ENCODE measurements at regions not wholly inside any gene's neighbourhood (a gene's known extent, or its start where the extent isn't known, plus 50 kb on each side); places are given as distances from the start of the nearest gene placed in this dataset.
"Not testable (repeated sequence)": the region's sequence is repeated elsewhere in the genome, so short reads cannot be mapped to it uniquely, and the experiment has no call there.

DNA sequence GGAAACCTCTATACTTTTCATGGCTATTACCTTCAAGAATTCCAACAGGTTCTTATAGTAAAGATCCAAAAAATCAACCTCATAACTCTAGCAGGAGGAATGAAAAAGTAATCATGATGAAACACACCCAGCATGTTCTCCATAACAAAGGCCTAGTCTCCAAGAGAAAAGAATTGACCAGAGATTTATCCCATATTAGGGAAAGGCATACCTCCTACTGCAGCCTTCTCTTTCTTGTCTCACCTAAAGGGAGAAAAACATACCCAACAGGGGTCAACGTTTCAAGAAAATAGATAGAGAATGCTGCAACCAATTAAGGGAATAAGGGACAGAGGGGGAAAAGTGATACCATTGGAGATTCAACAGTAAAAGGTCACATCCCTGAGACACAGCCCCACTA is 262.5 kb downstream of the FRK start:
- DNase-seq (ENCODE audit: low spot score), result no peak

DNA sequence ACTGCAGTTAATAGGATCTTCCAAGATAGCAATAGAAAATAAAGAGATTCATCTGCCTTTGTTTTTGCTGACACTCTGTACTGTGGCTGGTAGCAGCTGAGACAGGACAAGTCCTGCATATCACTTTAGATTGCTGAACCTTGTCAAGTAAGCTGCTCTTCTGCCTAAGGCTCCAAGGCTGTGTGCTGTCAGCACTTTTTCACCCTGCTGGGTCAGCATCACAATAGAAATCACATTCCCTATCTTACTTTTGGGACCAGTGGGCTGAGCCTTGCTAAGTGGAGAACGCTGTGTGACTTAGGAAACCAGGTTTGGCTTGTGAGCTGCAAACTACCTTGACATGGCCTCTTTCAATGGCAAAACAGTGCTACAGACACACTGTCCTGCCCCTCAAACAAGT is 263.9 kb downstream of the FRK start:
- no peak for DNase-seq (ENCODE audit: low spot score)

DNA sequence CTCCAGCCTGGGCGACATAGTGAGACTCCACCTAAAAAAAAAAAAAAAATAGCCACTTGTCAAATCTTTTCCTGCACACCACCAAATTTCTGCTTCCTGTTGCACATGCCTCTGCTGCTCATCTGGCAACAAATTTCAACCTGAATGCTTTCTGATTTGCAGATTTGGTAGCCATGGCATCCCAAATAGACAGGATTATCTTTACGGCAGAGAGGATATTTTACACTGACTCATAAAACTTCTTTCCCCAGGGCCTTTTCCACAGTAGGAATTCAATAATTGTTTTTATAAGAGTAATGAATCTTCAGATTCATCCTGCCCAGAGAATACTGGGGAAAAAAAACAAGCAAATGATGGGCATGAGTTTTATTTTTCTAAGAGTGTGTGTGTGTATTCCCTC is 264.6 kb downstream of the FRK start:
- no peak for DNase-seq (ENCODE audit: low spot score)

DNA sequence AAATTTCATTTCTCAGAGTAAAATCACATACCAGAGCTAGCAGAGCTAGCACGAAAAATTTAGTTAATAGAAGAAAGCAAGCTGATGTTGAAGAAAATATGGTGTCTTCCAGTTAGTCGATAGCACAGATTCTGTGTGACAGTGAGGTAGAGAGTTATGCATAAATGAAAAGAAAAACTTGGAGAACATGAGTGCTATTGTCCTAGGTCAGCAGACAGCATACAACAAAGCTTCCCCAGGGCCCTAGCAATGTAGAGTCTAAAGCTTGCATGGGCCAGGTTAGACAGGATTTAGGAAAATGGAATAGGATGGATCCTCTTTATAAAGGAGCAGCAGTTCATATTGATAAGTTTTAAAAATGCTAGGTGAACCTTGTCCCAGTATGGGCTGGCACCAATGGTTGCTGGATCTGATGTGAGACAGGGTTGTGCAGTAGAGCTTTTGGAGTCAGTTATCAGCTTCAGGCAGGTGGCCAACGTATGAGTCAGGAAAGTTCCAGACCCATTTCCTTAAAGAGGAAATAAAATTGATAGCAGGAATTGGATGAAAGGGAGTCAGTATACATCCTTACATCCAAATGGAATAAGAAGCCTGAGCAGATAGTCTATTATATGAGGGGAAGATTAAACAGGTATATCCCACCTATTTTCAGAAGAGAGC is 277.2 kb downstream of the FRK start:
- DNase-seq (ENCODE audit: low spot score), result no peak

DNA sequence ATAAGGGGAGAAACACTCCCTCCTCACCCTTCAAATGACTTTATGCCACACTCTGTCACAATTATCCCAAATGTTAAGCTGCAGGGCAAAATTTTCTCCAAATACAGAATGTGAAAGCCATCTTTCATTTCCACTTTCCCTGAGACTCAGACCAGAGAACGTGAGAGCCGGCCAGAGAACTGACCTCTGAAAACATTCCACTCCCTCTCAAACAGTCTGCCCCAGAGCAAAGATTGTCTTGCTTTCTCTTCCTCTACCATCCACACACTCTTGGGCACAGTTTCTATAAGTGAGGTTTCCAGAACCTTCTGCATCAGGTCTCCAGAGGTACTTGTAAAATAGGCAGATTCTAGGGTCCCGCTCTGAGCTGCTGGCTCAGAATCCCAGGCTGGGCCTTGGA is 278.1 kb downstream of the FRK start:
- DNase-seq (ENCODE audit: low spot score), result no peak

DNA sequence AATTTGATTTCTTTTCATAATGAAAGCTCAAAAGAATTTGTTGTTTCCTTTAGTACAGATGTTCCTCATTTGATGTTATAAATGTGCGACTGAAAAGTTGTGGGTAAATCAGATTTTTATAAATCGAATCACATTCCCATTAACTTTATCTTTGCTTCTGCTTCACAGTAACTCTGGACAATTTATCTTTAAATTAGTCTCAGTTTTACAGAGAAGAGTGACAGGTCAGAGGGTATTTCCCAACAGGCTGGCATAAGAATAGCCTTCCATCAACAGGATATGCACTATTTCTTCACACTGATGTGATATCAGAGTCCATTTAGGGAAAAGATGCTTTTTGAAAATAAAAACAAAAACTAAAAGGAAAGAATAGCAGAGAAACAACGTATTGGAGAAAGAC is 286.9 kb downstream of the FRK start:
- DNase-seq (ENCODE audit: low spot score), result no peak

DNA sequence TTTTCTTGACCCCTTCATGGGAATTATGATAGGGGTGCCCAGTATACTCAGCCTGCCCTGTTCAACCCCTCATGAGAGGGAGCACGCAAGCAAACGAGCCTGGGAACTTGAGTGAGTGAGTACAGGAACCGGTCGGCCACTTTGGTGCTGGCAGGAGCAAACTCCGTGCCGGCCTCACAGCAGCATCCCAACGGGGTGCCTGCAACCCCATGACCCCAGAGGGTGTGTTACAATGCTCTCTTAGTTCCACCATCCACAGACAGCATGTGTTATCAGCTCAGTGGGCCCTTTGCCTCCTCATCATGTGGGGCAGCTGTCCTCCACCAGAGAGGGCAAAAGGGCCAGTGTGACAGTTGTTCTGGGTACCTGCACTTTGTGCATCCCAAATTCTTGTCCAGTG is 289.8 kb downstream of the FRK start:
- DNase-seq (ENCODE audit: low spot score), result no peak

DNA sequence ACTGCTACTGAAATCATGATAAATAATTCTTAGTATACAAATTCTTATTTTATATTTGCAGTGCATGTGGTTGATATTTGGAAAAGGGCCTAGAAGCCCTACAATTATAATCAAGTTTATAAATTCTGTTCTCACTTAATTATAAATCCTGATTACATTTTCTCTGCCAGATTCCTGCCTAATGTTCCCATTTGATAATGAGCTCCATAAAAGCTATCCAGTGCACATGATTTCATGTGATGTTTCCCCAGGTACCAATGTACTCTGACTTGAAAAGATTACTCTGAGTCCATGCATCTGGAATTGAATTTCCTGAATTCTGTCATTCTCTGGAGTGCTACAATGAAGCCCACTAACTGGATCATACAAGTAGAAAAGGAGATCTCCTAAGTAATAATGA is 292.2 kb downstream of the FRK start:
- DNase-seq (ENCODE audit: low spot score), result no peak

DNA sequence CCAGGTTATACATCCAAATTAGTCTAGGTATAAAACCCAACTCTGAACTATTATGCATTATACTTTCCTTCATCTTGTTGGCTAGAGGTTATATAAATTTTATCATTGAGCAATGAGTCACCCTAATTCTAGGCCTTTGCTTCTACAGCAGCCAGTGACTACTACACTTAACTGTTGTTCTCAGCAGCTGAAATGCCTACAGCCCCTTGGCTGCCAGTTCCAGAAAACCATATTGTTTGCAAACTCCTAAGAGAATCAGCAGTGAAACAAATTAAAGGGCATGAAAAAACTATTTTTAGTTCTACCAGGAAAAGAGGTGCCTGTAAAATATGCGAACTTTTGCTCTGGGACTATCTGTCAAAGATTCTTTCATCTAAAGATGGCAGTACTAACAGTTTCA is 292.8 kb downstream of the FRK start:
- DNase-seq (ENCODE audit: low spot score), result no peak

DNA sequence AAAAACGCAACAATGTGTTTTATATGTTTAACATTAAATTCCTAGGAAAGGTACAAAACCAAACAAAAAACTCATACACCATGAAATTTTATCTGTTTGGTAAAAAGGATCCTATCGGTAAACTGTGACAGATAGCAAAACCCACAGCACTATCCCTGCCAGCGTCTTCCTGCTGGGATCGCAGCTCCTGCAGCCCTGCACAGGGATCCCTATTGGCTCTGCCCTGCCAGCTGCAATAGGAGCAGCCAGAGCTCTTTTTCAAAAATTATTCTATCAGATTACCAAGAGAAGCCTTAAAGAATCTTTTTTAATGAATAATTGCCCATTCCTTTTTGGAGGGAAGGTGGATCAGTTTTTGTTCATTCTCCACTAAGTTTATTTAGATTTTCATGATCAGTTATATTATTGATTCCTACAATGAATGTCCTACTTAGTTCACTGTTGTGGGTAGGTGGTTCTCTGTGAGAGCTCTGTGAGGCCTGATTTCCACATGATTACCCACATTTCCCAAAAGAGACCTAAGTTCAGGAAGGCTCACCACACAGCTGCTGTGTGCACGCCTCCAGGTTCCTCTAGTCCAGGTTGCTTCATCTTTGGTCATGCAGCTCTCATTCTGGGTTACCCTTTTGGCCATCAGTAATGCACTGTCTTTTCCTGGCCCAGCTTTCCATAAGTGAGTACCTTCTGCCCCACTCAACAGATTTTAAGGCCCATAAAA is 293.8 kb downstream of the FRK start:
- DNase-seq (ENCODE audit: low spot score), result no peak

DNA sequence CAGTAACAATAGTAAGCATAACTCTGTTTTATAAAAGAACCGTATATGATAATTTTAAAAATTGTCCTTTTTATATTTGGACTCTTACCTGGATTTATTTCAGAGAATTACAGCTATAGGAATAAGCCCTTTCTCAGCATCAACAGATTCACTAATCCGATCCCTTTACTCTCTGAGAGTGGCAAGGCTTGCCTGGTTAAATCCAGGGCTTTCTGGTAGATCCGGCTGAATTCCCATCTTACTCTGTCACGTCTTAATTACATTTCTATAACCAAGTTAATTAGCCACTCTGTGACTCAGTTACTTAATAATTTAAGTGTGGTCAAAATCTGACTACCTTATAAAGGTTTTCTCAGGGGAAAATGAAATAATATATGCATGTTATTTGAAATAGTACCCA is 294.7 kb downstream of the FRK start:
- no peak for DNase-seq (ENCODE audit: low spot score)

DNA sequence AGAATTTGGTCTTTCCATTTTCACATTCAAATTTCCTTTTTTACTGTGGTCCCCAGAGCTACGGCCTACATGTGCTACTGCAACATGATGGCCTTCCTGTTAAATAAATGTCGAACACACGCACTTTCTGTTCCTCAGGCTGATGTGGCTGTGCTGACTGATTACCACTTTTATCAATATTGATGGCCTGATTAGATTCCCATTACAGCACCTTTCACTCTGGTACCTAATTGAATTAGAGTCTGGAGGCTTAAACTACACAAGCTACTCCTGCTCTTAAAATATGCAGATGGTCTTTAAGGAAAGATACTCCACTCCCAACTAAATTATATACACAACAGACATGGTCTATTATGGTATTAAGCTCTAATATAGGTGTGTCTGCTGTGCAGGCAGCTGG is 301.6 kb downstream of the FRK start:
- DNase-seq (ENCODE audit: low spot score), result no peak

DNA sequence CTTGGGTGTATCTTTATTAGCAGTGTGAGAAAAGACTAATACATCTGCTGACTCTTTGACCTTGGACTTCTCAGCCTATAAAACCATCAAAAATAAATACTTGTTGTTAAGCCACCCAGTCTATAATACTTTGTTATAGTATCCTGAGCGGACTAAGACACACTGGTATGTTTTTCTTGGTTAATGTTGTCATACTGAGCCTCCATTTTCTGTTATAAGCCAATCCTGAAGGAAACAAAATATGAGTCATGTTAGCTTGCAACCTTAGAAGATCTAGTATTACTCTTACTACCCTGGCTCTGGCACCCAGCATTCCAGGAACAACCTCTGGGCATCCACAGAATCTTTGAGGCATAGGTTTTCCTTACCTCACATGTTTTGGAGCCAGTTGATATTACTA is 307.2 kb downstream of the FRK start:
- DNase-seq (ENCODE audit: low spot score), result no peak

DNA sequence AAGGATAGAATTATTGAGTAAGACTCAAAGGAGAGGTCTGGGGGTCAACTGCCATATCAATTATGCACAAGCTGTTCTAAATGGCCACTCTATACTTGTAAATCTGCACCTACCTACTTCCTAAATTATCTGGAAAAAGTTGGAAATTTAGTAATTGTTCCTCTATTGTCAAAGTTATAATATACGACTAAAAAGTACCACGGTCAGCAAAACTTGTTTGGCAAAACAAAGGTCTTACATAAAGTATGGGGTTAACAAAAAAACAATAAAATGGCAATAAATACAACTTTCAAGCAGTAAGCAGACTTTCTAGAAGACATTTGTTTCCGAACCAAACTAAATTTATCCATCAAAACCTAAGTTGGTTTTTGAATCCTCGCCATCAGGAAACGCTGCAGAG is 309.7 kb downstream of the FRK start:
- no peak for DNase-seq (ENCODE audit: low spot score)

DNA sequence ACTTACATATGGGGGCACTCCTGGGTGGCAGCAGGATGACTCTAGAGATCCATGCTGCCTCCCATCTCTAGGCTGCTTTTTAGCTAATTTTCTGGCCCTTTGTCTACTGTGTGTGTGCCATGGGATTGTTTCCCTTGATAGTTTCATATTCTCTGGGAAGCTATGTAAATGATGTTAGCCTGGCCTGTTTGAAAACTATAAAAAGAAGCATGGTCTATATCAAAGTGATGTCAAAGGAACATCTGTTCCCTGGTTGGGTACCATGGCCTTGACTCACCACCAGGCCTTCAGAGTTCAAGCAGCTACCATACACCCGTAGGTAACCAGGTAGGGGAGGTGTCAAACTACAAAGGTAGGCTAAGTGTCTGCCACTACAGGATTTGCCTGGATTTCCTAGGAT is 310.4 kb downstream of the FRK start:
- no peak for DNase-seq (ENCODE audit: low spot score)

DNA sequence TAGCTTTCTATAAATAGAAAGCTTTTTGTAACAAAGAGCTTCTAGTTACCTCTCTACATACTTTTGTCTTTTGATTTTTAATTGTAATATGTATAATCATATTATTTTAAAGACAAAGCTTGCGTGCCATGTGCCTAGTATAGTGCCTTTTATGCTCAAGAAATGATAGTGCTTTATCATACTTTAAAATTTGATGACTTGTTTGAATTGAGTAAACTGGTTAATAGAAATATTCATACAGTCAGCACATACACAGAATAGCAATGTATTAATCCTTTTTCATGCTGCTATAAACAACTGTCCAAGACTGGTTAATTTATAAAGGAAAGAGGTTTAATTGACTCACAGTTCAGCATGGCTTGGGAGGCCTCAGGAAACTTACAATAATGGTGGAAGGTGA is 313.0 kb downstream of the FRK start:
- DNase-seq (ENCODE audit: low spot score), result no peak

DNA sequence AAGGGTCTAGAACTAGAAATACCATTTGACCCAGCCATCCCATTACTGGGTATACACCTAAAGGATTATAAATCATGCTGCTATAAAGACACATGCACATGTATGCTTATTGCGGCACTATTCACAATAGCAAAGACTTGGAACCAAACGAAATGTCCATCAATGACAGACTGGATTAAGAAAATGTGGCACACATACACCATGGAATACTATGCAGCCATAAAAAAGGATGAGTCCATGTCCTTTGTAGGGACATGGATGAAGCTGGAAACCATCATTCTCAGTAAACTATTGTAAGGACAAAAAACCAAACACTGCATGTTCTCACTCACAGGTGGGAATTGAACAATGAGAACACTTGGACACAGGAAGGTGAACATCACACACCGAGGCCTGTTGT is 314.1 kb downstream of the FRK start:
- not testable (repeated sequence) for DNase-seq (ENCODE audit: low spot score)

DNA sequence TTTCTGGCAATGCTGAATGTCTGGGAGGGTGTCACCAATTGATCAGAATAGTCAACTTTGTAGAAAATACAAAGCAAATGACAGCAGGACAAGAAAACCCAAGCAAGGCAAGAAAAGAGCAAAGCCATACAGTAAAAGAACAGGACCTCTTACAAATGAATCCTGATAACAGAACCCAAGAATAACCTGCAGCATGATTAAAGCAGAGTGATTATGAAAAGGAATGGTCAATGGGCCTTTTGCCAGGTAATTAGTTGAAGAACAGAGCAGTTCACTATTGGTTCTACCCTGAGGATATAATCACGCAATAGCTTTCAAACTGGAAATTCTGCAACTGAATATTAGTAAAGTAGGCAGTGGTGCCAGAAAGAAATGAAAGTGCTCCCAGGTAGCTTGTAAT is 319.8 kb downstream of the FRK start:
- no peak for DNase-seq (ENCODE audit: low spot score)

DNA sequence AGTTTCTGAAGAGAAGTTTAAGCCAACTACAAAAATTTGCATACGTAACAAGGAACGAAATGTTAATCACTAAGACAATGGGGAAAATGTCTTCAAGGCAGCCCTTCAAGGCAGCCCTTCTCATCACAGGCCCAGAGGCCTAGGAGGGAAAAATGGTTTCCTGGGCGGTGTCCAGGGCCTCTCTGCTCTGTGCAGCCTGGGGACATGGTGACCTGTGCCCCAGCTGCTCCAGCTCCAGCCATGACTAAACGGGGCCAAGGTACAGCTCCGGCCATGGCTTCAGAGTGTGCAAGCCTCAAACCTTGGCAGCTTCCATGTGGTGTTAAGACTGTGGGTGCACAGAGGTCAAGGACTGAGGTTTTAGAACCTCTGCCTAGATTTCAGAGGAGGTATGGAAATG is 325.1 kb downstream of the FRK start:
- DNase-seq (ENCODE audit: low spot score), result no peak

DNA sequence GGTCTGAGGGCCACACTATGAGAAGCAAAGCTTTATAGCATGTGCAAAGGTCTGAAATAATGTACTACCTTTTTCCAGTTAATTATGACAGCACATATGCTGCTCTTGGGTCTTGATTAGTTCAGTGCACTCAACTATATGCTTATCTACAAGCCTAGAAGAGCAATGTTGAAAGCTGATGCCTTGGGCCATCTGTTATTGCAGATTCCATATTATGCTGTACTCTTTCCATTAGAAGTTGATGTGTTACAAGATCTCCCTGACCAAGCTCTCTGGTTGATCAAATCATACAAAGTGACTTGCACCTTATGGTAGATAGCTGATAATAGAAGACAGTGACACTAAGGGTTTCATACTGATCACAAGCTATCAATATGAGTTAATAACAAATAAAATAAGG is 327.3 kb downstream of the FRK start:
- no peak for DNase-seq (ENCODE audit: low spot score)

DNA sequence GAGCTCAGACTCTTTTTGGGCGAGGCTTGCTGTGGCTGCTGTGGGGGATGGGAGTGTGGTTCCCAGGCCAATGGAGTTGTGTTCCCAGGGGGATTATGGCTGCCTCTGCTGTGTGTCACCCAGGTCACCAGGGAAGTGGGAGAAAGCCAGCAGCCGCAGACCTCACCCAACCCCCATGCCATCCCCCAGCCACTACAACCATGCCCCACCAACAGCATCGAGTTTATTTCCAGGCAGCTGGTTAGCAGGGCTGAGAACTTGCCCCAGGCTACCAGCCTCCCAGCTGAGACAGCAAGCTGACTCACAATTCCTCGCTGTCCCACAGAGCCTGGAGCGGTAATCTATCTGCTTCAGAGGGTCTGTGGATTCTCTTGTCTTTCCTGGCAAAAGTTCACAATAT is 331.7 kb downstream of the FRK start:
- DNase-seq (ENCODE audit: low spot score), result no peak

DNA sequence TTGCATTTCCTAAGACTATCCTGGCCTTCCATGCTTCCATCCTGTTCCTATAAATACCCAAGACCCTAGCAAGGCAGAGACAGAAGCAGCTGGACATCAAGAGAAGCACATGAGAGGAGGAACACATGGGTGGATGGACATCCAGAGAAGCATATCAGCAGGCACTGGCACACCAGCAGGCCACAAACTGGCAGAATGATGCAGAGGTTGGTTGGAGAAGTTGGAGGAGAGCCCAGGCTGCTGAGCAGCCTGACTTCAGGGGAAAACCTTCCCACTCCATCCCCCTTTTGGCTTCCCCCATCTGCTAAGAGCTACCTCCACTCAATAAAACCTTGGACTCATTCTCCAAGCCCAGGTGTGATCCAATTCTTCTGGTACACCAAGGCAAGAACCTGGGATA is 332.5 kb downstream of the FRK start:
- DNase-seq (ENCODE audit: low spot score), result no peak

DNA sequence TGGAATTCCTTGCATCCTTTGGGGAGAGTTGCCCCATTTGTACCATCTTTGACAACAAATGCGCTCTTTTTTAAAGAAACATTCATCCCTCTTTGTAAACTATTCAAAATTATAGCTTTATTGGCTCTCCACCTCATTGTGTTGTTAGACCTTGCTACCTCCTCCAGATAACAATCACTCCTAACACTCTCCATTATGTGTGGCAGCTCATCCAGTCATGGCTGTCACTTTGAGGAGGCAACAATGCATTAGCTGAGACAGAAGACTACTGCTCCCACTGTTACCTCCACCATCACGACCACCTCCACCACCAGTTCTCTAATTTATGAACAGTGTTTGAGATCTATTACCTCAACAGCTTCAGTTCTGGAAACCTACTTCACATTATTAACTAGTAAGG is 339.1 kb downstream of the FRK start:
- no peak for DNase-seq (ENCODE audit: low spot score)

DNA sequence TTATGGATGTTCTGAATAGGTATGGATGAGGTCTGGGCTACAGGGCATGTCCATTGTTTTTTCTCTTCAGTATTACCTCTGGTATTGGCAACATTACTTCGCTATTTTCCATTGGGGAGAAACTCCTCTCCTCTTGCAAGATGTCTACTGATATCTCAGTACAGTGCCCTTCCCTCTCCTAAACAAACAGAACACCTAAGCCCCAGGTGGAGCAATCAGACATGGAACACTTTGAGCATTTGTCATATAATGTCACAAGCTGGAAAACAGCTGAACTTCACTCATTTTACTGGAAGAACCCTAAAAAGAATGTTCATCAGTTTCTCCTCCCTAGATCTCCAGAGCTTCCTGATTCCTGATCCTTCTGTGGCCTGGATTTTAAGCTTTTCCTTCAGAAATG is 339.8 kb downstream of the FRK start:
- no peak for DNase-seq (ENCODE audit: low spot score)

Data from HuH-7.5 (cell line).